Tibial nerve (tissue), 3 donors: ENCODE measurements at regions not wholly inside any gene's neighbourhood (a gene's known extent, or its start where the extent isn't known, plus 50 kb on each side); places are given as distances from the start of the nearest gene placed in this dataset.

Source experiments
- POLR2A ChIP-seq, 2 donors: fragments of 450-650 bp; IDR thresholded peaks; one replicate each; pipeline ENCODE4 v1.6.1; 2017; ENCODE audit warnings: antibody characterized with exemption in 2 of 2, mild to moderate bottlenecking in 2 of 2, moderate library complexity in 2 of 2
- TF ChIP-seq, protein P1 (sequence below), 5 experiments: fragments of 200-600 bp in 3 of 5; fragments of 450-650 bp in 2 of 5; sonication (generic) in 3 of 5; IDR thresholded peaks; one replicate each; pipeline ENCODE4 v1.5.1; 2016 to 2019; ENCODE audit warnings: antibody characterized with exemption in 5 of 5, mild to moderate bottlenecking in 3 of 5, moderate library complexity in 2 of 5

DNA sequence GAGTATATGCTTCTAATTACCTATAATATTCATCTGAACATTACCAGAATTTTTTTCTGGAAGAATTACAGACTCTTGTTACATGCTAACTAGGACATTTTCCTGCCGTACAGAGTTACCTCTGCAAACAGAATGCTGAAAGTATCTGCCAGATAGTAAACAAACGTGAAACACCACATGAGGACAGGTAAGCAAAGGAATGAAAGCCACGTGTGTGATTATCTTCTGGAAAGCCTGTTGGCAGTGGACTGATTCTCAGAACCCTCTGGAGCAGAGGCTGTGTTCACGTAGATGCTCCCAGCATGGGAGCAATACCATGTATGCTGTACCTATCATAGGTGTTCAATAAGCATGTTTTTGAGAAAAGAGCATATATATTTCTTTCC lies 472.6 kb downstream of the ENC1 start:
- TF ChIP-seq, protein P1, sequence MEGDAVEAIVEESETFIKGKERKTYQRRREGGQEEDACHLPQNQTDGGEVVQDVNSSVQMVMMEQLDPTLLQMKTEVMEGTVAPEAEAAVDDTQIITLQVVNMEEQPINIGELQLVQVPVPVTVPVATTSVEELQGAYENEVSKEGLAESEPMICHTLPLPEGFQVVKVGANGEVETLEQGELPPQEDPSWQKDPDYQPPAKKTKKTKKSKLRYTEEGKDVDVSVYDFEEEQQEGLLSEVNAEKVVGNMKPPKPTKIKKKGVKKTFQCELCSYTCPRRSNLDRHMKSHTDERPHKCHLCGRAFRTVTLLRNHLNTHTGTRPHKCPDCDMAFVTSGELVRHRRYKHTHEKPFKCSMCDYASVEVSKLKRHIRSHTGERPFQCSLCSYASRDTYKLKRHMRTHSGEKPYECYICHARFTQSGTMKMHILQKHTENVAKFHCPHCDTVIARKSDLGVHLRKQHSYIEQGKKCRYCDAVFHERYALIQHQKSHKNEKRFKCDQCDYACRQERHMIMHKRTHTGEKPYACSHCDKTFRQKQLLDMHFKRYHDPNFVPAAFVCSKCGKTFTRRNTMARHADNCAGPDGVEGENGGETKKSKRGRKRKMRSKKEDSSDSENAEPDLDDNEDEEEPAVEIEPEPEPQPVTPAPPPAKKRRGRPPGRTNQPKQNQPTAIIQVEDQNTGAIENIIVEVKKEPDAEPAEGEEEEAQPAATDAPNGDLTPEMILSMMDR (IDR thresholded peaks at IDR 0.05) = no peak
- no peak for TF ChIP-seq POLR2A (IDR thresholded peaks at IDR 0.05)
